ENCODE measurements at regions not wholly inside any gene's neighbourhood (a gene's known extent, or its start where the extent isn't known, plus 50 kb on each side); places are given as distances from the start of the nearest gene placed in this dataset.

- Histone ChIP-seq H3K27me3 (replicated peaks in 1 of 2; ENCODE audit: control insufficient read depth in 2 of 2, insufficient read depth in 2 of 2, low read length in 1 of 2) (no peaks in the 10 kb centered on the region), H3K9ac (ENCODE audit: control insufficient read depth, insufficient read depth, low read length) (no peak overlapping the region), H3K4me1 (ENCODE audit: control insufficient read depth, insufficient read depth, low read length) (no peaks in the 10 kb centered on the region), H2AFZ (ENCODE audit: control insufficient read depth, low read depth, low read length) (no peak overlapping the region), H3K27ac (ENCODE audit: control insufficient read depth, insufficient read depth) (no peak overlapping the region), H3K4me2 (ENCODE audit: control insufficient read depth, insufficient read depth) (no peak overlapping the region), H3K79me2 (ENCODE audit: control insufficient read depth, insufficient read depth, low read length) (no peaks in the 10 kb centered on the region), H3K9me3 (replicated peaks; ENCODE audit: control insufficient read depth, insufficient read depth, low read length) (no peaks in the 10 kb centered on the region; the same call in 2 of the 3 replicates), H4K20me1 (ENCODE audit: control insufficient read depth, insufficient read depth) (no peaks in the 10 kb centered on the region), H3K36me3 (ENCODE audit: control insufficient read depth in 2 of 2, insufficient read depth in 2 of 2, low read length in 1 of 2) (no peaks in the 10 kb centered on the region), H3K4me3 (no peak overlapping the region)
- ChIA-PET CTCF (no interaction called here), POLR2A (no interaction called here), RAD21 (ENCODE audit: unreplicated experiment) (no interaction called here), SMC1A (ENCODE audit: uncharacterized antibody, unreplicated experiment) (no interaction called here)
- TF ChIP-seq CBX5 (IDR thresholded peaks at IDR 0.05; ENCODE audit: low read depth) (no peak), ZNF274 (IDR thresholded peaks at IDR 0.05; ENCODE audit: insufficient read depth, insufficient read length) (no peak), NBN (IDR thresholded peaks at IDR 0.05) (no peak), IRF4 (IDR thresholded peaks at IDR 0.05; ENCODE audit: low read depth, low read length) (no peak)
- intact Hi-C loops (cut with micrococcal nuclease; ENCODE audit: unreplicated experiment), result no loop called here
- no peak for FAIRE-seq
- no TSS peak for BruUV-seq (replicated peaks)
- 19% methylated on average over 8 of the region's 8 CpGs for WGBS (ENCODE audit: insufficient coverage, insufficient replicate concordance, low lambda C conversion rate, missing lambda C conversion rate)
- DNase-seq (ENCODE audit: low read depth, low spot score), result no peak
- ATAC-seq, result no peak
- in situ Hi-C loops (cut with MboI), result no loop called here
Measured at GRCh38 chr2:120460511-120460910, 114.6 kb downstream of the INHBB start.

GRCh38 chr2:120461092-120461491 lies 115.2 kb downstream of the INHBB start:
- Histone ChIP-seq H3K4me3 (no peak overlapping the region), H3K4me2 (ENCODE audit: control insufficient read depth, insufficient read depth) (no peak overlapping the region), H3K27me3 (replicated peaks in 1 of 2; ENCODE audit: control insufficient read depth in 2 of 2, insufficient read depth in 2 of 2, low read length in 1 of 2) (no peaks in the 10 kb centered on the region; a peak in 1 of 4 replicates), H3K9ac (ENCODE audit: control insufficient read depth, insufficient read depth, low read length) (no peak overlapping the region), H3K9me3 (replicated peaks; ENCODE audit: control insufficient read depth, insufficient read depth, low read length) (no peaks in the 10 kb centered on the region; the same call in 2 of the 3 replicates), H3K27ac (ENCODE audit: control insufficient read depth, insufficient read depth) (no peak overlapping the region), H3K4me1 (ENCODE audit: control insufficient read depth, insufficient read depth, low read length) (no peaks in the 10 kb centered on the region), H3K36me3 (ENCODE audit: control insufficient read depth in 2 of 2, insufficient read depth in 2 of 2, low read length in 1 of 2) (no peaks in the 10 kb centered on the region), H2AFZ (ENCODE audit: control insufficient read depth, low read depth, low read length) (no peak overlapping the region), H4K20me1 (ENCODE audit: control insufficient read depth, insufficient read depth) (no peaks in the 10 kb centered on the region), H3K79me2 (ENCODE audit: control insufficient read depth, insufficient read depth, low read length) (no peaks in the 10 kb centered on the region)
- intact Hi-C loops (cut with micrococcal nuclease; ENCODE audit: unreplicated experiment) (no loop called here), in situ Hi-C loops (cut with MboI) (no loop called here)
- ChIA-PET CTCF (no interaction called here), SMC1A (ENCODE audit: uncharacterized antibody, unreplicated experiment) (no interaction called here), RAD21 (ENCODE audit: unreplicated experiment) (no interaction called here), POLR2A (no interaction called here)
- DNase-seq (ENCODE audit: low read depth, low spot score) (no peak), ATAC-seq (no peak), FAIRE-seq (no peak)
- BruUV-seq (replicated peaks), result no TSS peak
- TF ChIP-seq HDAC2 (IDR thresholded peaks at IDR 0.05) (no peak), FOXK2 (IDR thresholded peaks at IDR 0.05) (no peak), E2F8 (IDR thresholded peaks at IDR 0.05; ENCODE audit: low read depth, partially characterized antibody) (no peak), MEF2A (IDR thresholded peaks at IDR 0.05; ENCODE audit: insufficient read depth, low read depth, low read length) (no peak), BCLAF1 (IDR thresholded peaks at IDR 0.05) (no peak), SIN3A (IDR thresholded peaks at IDR 0.05; ENCODE audit: low read depth, low read length) (no peak), BRCA1 (IDR thresholded peaks at IDR 0.05; ENCODE audit: low read depth, low read length) (no peak), SPI1 (IDR thresholded peaks at IDR 0.05; ENCODE audit: borderline replicate concordance, insufficient read depth, low read depth, low read length) (no peak)
- 0% methylated on average over 5 of the region's 5 CpGs for WGBS (ENCODE audit: insufficient coverage, insufficient replicate concordance, low lambda C conversion rate, missing lambda C conversion rate)

Data from GM12878 (cell line).